Muscle of arm (tissue), 1 donor: ENCODE measurements at regions not wholly inside any gene's neighbourhood (a gene's known extent, or its start where the extent isn't known, plus 50 kb on each side); places are given as distances from the start of the nearest gene placed in this dataset.

Experiments used
- DNase-seq: peaks from one replicate; pipeline ENCODE4 v3.0.0-alpha.2; 2013

GRCh38 chr4:156595041-156595440, 376.6 kb downstream of the PDGFC start:
- DNase-seq, result no peak

GRCh38 chr4:156594624-156595023, 377.0 kb downstream of the PDGFC start:
- DNase-seq, result no peak

GRCh38 chr4:156593464-156593863, 378.1 kb downstream of the PDGFC start:
- no peak for DNase-seq

- DNase-seq, result no peak
Measured at GRCh38 chr4:156591679-156592078, 379.9 kb downstream of the PDGFC start.

- no peak for DNase-seq
Measured at GRCh38 chr4:156584100-156584499, 387.5 kb downstream of the PDGFC start.

- no peak for DNase-seq
Measured at GRCh38 chr4:156583265-156583664, 388.3 kb downstream of the PDGFC start.

- DNase-seq, result no peak
Measured at GRCh38 chr4:156581282-156582063, 390.1 kb downstream of the PDGFC start.

GRCh38 chr4:156578713-156579112, 392.9 kb downstream of the PDGFC start:
- DNase-seq, result no peak

GRCh38 chr4:156578005-156578404, 393.6 kb downstream of the PDGFC start:
- DNase-seq, result no peak

GRCh38 chr4:156576946-156577345, 394.7 kb downstream of the PDGFC start:
- DNase-seq, result no peak

GRCh38 chr4:156575430-156576073, 396.0 kb downstream of the PDGFC start:
- no peak for DNase-seq

- DNase-seq, result no peak
Measured at GRCh38 chr4:156571146-156571545, 400.5 kb downstream of the PDGFC start.

- DNase-seq, result no peak
Measured at GRCh38 chr4:156569535-156569934, 402.1 kb downstream of the PDGFC start.

GRCh38 chr4:156568484-156568883, 403.1 kb downstream of the PDGFC start:
- no peak for DNase-seq

GRCh38 chr4:156568041-156568440, 403.6 kb downstream of the PDGFC start:
- no peak for DNase-seq

GRCh38 chr4:156560701-156561100, 410.9 kb downstream of the PDGFC start:
- no peak for DNase-seq

- DNase-seq, result no peak
Measured at GRCh38 chr4:156559346-156559745, 412.3 kb downstream of the PDGFC start.

- DNase-seq, result peak; percentile 12
Measured at GRCh38 chr4:156558373-156559025, 413.1 kb downstream of the PDGFC start.

- DNase-seq, result no peak
Measured at GRCh38 chr4:156557920-156558319, 413.7 kb downstream of the PDGFC start.

GRCh38 chr4:156556336-156556735, 415.3 kb downstream of the PDGFC start:
- DNase-seq, result no peak

GRCh38 chr4:156553659-156554058, 417.9 kb downstream of the PDGFC start:
- DNase-seq, result no peak

GRCh38 chr4:156547891-156548290, 423.7 kb downstream of the PDGFC start:
- no peak for DNase-seq

- no peak for DNase-seq
Measured at GRCh38 chr4:156547439-156547838, 424.2 kb downstream of the PDGFC start.
